WTC11 (cell line): ENCODE measurements at regions not wholly inside any gene's neighbourhood (a gene's known extent, or its start where the extent isn't known, plus 50 kb on each side); places are given as distances from the start of the nearest gene placed in this dataset.

Source experiments
- ATAC-seq: fragments of 200-7000 bp; cut with Tn5 transposase; 2 replicates; pipeline ENCODE4 v1.10.0; 2021; ENCODE audit warnings: mild to moderate bottlenecking, moderate library complexity
- CTCF ChIA-PET: fragments of 300-600 bp; sonication (Branson Sonifier 250); formaldehyde crosslinking; loops from one replicate; lab custom pipeline; 2021; ENCODE audit warnings: antibody characterized with exemption; lab: Charles Lee
- POLR2A ChIA-PET: fragments of 350-600 bp; sonication (Branson Sonifier 250); formaldehyde crosslinking; loops from one replicate; lab custom pipeline; 2021; ENCODE audit warnings: antibody characterized with exemption; lab: Charles Lee
- DNase-seq: peaks from one replicate; pipeline ENCODE4 v3.0.0; 2021; ENCODE audit warnings: low spot score
- H3K27ac Mint-ChIP-seq: 2 replicates; pipeline ENCODE4 v1.8.0; 2021; ENCODE audit warnings: mixed read lengths
- H3K27me3 Mint-ChIP-seq: 2 replicates; pipeline ENCODE4 v1.8.0; 2021; ENCODE audit warnings: low read depth, mild to moderate bottlenecking, moderate library complexity, mixed read lengths
- H3K36me3 Mint-ChIP-seq: 2 replicates; pipeline ENCODE4 v1.8.0; 2021; ENCODE audit warnings: mixed read lengths
- H3K4me1 Mint-ChIP-seq: 2 replicates; pipeline ENCODE4 v1.8.0; 2022; ENCODE audit warnings: mixed read lengths
- H3K4me3 Mint-ChIP-seq: 2 replicates; pipeline ENCODE4 v1.8.0; 2021; ENCODE audit warnings: mild to moderate bottlenecking, moderate library complexity, mixed read lengths
- H3K9me3 Mint-ChIP-seq: 2 replicates; pipeline ENCODE4 v1.8.0; 2021; ENCODE audit warnings: mixed read lengths
- ATF1 ChIP-seq: sonication (generic); formaldehyde crosslinking; IDR thresholded peaks from 2 replicates; pipeline ENCODE4 v1.8.1; 2023; ENCODE audit warnings: mild to moderate bottlenecking, moderate library complexity, missing genetic modification reagents
- E2F1 ChIP-seq: sonication (generic); formaldehyde crosslinking; IDR thresholded peaks from 2 replicates; pipeline ENCODE4 v1.8.0; 2022; ENCODE audit warnings: mild to moderate bottlenecking, missing genetic modification reagents
- FOXJ3 ChIP-seq: sonication (generic); formaldehyde crosslinking; IDR thresholded peaks from 2 replicates; pipeline ENCODE4 v1.9.0; 2021; ENCODE audit warnings: missing genetic modification reagents, mild to moderate bottlenecking, borderline replicate concordance
- JUN ChIP-seq: sonication (generic); formaldehyde crosslinking; IDR thresholded peaks from 2 replicates; pipeline ENCODE4 v1.8.0; 2023; ENCODE audit warnings: mild to moderate bottlenecking, missing genetic modification reagents
- MXD4 ChIP-seq: fragments of 250-450 bp; sonication (Bioruptor Pico); IDR thresholded peaks from 2 replicates; pipeline ENCODE4 v1.8.0; 2021; ENCODE audit warnings: mild to moderate bottlenecking, moderate library complexity, borderline replicate concordance
- NFATC4 ChIP-seq: fragments of 250-450 bp; sonication (Bioruptor Pico); IDR thresholded peaks from 2 replicates; pipeline ENCODE4 v1.9.0; 2021; ENCODE audit warnings: mild to moderate bottlenecking
- NFE2L1 ChIP-seq: sonication (generic); formaldehyde crosslinking; IDR thresholded peaks from 2 replicates; pipeline ENCODE4 v1.8.1; 2023; ENCODE audit warnings: missing genetic modification reagents
- STAT6 ChIP-seq: sonication (generic); formaldehyde crosslinking; conservative IDR thresholded peaks from 2 replicates; pipeline ENCODE4 v1.8.1; 2023; ENCODE audit warnings: mild to moderate bottlenecking, low read depth, missing genetic modification reagents, moderate library complexity
- ZBTB21 ChIP-seq: sonication (generic); formaldehyde crosslinking; IDR thresholded peaks from 2 replicates; pipeline ENCODE4 v1.8.1; 2023; ENCODE audit warnings: mild to moderate bottlenecking, missing genetic modification reagents, borderline replicate concordance
- ZNF219 ChIP-seq: sonication (generic); formaldehyde crosslinking; IDR thresholded peaks from 2 replicates; pipeline ENCODE4 v1.8.0; 2023; ENCODE audit warnings: missing genetic modification reagents, mild to moderate bottlenecking, borderline replicate concordance
- ZNF416 ChIP-seq: fragments of 250-450 bp; sonication (Bioruptor Pico); IDR thresholded peaks from 2 replicates; pipeline ENCODE4 v1.9.0; 2021; ENCODE audit warnings: mild to moderate bottlenecking, inconsistent platforms
- ZNF425 ChIP-seq: fragments of 250-450 bp; sonication (Bioruptor Pico); conservative IDR thresholded peaks from 2 replicates; pipeline ENCODE4 v1.9.0; 2021; ENCODE audit warnings: mild to moderate bottlenecking
- TF ChIP-seq, protein P1 (sequence below): sonication (generic); formaldehyde crosslinking; IDR thresholded peaks from 2 replicates; pipeline ENCODE4 v1.8.1; 2023; ENCODE audit warnings: mild to moderate bottlenecking, missing genetic modification reagents
- TF ChIP-seq, protein P2 (sequence below): sonication (generic); formaldehyde crosslinking; IDR thresholded peaks from 2 replicates; pipeline ENCODE4 v1.8.0; 2023; ENCODE audit warnings: missing genetic modification reagents
- TF ChIP-seq, protein P3 (sequence below): fragments of 250-450 bp; sonication (Bioruptor Pico); IDR thresholded peaks from 2 replicates; pipeline ENCODE4 v2.1.2; 2022; ENCODE audit warnings: mild to moderate bottlenecking, moderate library complexity

DNA sequence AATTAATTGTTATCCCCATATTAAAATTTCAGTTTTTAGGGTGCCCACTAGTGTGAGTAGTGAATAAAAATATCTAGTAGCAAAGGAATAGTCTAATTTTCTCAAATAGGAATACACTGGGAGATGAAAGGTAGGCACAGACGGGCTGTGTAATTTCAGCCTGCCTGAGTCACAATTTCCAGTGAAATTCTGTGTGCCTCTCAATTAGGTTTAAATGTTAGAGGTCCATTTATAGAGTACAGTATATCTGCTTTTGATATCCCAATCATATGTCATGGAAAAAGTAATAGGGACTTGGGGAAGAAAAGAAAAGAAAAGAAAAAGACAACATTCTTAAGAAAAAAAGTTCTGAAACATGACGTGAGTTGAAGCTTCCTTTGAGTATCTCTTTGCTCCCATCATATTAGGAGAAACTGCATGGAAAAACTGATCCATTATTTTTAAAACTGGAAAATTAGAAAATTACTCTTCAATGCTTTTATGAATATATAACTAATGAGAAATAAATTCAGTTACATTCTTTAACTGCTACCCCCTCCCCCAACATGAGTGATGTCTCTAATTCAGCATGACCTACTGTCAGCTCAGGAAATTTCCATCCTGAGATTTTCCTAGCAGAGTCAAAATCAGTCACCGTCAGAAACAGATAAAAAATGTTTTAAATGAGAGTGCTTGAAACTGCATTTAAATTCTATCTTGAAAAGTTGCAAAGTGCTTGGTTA, 473.8 kb upstream of the HSF2 start:
- ATAC-seq = no peak

GRCh38 chr6:121929301-121929700, 470.2 kb upstream of the HSF2 start:
- ChIA-PET CTCF (no interaction called here), POLR2A (interaction anchor here (0.6 kb wide), 1 partner anchor 698 kb away, joined by 4 read pairs; no protein-coding TSS in a partner anchor)
- TF ChIP-seq STAT6 (CRISPR knock-in tag) (no peak), MXD4 (CRISPR knock-in tag) (no peak), NFATC4 (no peak), ZNF425 (no peak), ZBTB21 (CRISPR knock-in tag) (no peak)
- H3K4me1 Mint-ChIP-seq = peaks cover 64% of the 10 kb centered on the region
- H3K9me3 Mint-ChIP-seq = peaks cover 6% of the 10 kb centered on the region; the same call in 1 of the 2 replicates
- DNase-seq (no peak), ATAC-seq (no peak)
- H3K27ac Mint-ChIP-seq = no peak overlapping the region
- no peaks in the 10 kb centered on the region for H3K27me3 Mint-ChIP-seq
- H3K4me3 Mint-ChIP-seq = no peak overlapping the region
- peaks cover 10% of the 10 kb centered on the region for H3K36me3 Mint-ChIP-seq

More for the DNA sequence above, 473.8 kb upstream of the HSF2 start:
- Mint-ChIP-seq H3K4me1 (peaks cover 48% of the 10 kb centered on the region), H3K9me3 (peaks cover 6% of the 10 kb centered on the region; the same call in 1 of the 2 replicates), H3K27ac (no peak overlapping the region), H3K27me3 (no peaks in the 10 kb centered on the region), H3K4me3 (no peak overlapping the region), H3K36me3 (peaks cover 10% of the 10 kb centered on the region)
- TF ChIP-seq E2F1 (CRISPR knock-in tag) (no peak), ATF1 (CRISPR knock-in tag) (no peak), NFE2L1 (CRISPR knock-in tag) (no peak), ZNF416 (CRISPR knock-in tag) (no peak), FOXJ3 (CRISPR knock-in tag) (no peak), JUN (no peak), ZNF219 (no peak)
- TF ChIP-seq, protein P1, sequence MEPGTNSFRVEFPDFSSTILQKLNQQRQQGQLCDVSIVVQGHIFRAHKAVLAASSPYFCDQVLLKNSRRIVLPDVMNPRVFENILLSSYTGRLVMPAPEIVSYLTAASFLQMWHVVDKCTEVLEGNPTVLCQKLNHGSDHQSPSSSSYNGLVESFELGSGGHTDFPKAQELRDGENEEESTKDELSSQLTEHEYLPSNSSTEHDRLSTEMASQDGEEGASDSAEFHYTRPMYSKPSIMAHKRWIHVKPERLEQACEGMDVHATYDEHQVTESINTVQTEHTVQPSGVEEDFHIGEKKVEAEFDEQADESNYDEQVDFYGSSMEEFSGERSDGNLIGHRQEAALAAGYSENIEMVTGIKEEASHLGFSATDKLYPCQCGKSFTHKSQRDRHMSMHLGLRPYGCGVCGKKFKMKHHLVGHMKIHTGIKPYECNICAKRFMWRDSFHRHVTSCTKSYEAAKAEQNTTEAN (CRISPR knock-in tag) = no peak
- TF ChIP-seq, protein P2, sequence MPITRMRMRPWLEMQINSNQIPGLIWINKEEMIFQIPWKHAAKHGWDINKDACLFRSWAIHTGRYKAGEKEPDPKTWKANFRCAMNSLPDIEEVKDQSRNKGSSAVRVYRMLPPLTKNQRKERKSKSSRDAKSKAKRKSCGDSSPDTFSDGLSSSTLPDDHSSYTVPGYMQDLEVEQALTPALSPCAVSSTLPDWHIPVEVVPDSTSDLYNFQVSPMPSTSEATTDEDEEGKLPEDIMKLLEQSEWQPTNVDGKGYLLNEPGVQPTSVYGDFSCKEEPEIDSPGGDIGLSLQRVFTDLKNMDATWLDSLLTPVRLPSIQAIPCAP (CRISPR knock-in tag) = no peak
- TF ChIP-seq, protein P3, sequence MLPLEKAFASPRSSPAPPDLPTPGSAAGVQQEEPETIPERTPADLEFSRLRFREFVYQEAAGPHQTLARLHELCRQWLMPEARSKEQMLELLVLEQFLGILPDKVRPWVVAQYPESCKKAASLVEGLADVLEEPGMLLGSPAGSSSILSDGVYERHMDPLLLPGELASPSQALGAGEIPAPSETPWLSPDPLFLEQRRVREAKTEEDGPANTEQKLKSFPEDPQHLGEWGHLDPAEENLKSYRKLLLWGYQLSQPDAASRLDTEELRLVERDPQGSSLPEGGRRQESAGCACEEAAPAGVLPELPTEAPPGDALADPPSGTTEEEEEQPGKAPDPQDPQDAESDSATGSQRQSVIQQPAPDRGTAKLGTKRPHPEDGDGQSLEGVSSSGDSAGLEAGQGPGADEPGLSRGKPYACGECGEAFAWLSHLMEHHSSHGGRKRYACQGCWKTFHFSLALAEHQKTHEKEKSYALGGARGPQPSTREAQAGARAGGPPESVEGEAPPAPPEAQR = no peak
- ChIA-PET POLR2A (interaction anchor here (0.6 kb wide), 1 partner anchor 432 kb away, joined by 4 read pairs; no protein-coding TSS in a partner anchor), CTCF (no interaction called here)
- no peak for DNase-seq
